A549 (cell line): ENCODE measurements at regions not wholly inside any gene's neighbourhood (a gene's known extent, or its start where the extent isn't known, plus 50 kb on each side); places are given as distances from the start of the nearest gene placed in this dataset.
"Not testable (repeated sequence)": the region's sequence is repeated elsewhere in the genome, so short reads cannot be mapped to it uniquely, and the experiment has no call there.

Source experiments
- BHLHE40 ChIP-seq: IDR thresholded peaks from 2 replicates; pipeline ENCODE4 v1.6.1; 2012; ENCODE audit warnings: low read depth, low read length, inconsistent platforms
- E2F6 ChIP-seq: IDR thresholded peaks from 2 replicates; pipeline ENCODE4 v1.6.1; 2012; ENCODE audit warnings: low read depth, borderline replicate concordance
- EP300 ChIP-seq, 2 experiments: fragments of >200 bp; sonication (Bioruptor Twin); formaldehyde crosslinking; IDR thresholded peaks; 2 replicates in 1 of 2; 3 replicates in 1 of 2; pipeline ENCODE4 v1.6.1; 2016 to 2017
- HDAC2 ChIP-seq: fragments of 200-600 bp; sonication (generic); IDR thresholded peaks from 2 replicates; pipeline ENCODE4 v1.6.1; 2016
- MAFK ChIP-seq: fragments of 450-650 bp; IDR thresholded peaks from 2 replicates; pipeline ENCODE4 v1.6.1; 2014; ENCODE audit not compliant: partially characterized antibody
- POLR2A ChIP-seq: IDR thresholded peaks from 2 replicates; pipeline ENCODE4 v1.6.1; 2012; ENCODE audit warnings: mild to moderate bottlenecking, low read length
- POLR2AphosphoS2 ChIP-seq: conservative IDR thresholded peaks from 2 replicates; pipeline ENCODE4 v1.6.1; 2012; ENCODE audit warnings: low read length, improper control_type of control experiment, inconsistent platforms
- RNF2 ChIP-seq: fragments of 200-600 bp; sonication (generic); IDR thresholded peaks from 2 replicates; pipeline ENCODE4 v1.6.1; 2016; ENCODE audit warnings: low read depth, mild to moderate bottlenecking, antibody characterized with exemption, moderate library complexity, borderline replicate concordance
- TP53 ChIP-seq: fragments of 250-450 bp; sonication (Bioruptor Pico); IDR thresholded peaks from 2 replicates; pipeline ENCODE4 v1.5.0; 2021; ENCODE audit warnings: mild to moderate bottlenecking, moderate library complexity
- USF2 ChIP-seq: fragments of 450-650 bp; IDR thresholded peaks from 2 replicates; pipeline ENCODE4 v1.6.1; 2014; ENCODE audit warnings: antibody characterized with exemption
- TF ChIP-seq, protein P1 (sequence below): IDR thresholded peaks from 2 replicates; pipeline ENCODE4 v1.6.1; 2012
- TF ChIP-seq, protein P2 (sequence below): fragments of >200 bp; sonication (Bioruptor Twin); formaldehyde crosslinking; IDR thresholded peaks from 3 replicates; pipeline ENCODE4 v1.5.1; 2016

DNA sequence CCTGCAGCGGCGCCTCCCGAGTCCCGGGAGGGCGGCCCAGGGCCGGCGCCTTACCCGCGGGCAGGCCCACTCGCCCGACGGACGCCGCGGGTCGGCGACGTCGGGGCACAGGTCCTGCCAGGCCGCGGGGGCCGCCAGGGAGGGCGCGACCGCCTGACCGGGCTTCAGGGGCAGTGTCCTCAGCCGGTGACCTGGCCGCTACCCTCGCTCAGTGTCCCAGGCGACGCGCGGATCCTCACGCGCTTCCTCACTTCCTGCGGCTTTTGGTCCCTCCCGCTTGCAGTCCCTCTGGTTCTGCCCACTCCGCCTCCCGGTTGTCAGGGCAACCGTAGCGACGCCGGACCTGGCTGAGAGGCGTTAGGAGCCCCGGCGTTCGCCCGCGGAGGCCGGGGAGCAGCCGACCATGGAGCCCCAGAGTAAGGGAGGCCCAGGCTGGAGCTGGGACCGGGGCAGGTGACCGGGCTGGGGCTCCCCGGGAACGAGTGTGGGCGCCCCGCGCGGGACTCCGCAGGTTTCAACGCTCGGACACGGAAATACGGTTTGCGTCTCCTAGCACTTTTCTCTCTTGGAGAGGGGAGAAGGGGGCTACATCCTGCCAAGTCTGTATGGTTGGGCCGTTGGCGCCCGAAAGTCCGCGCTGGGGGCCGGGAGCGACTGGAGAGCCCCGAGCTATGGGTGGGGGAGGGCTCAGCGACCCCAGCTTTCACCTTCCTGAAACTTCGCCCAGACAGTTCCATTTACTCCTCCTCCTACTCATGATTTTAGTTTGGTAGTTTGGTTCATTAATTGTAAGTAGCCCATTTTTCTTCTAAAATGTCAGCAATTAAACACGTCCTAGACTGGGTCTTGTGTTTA is 4786.0 kb upstream of the OR11H1 start:
- not testable (repeated sequence) for TF ChIP-seq RNF2; USF2; HDAC2; POLR2A; EP300 (IDR thresholded peaks at IDR 0.05); TP53; E2F6; POLR2AphosphoS2; MAFK; BHLHE40
- TF ChIP-seq, protein P1, sequence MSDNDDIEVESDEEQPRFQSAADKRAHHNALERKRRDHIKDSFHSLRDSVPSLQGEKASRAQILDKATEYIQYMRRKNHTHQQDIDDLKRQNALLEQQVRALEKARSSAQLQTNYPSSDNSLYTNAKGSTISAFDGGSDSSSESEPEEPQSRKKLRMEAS, result not testable (repeated sequence)
- TF ChIP-seq, protein P2, sequence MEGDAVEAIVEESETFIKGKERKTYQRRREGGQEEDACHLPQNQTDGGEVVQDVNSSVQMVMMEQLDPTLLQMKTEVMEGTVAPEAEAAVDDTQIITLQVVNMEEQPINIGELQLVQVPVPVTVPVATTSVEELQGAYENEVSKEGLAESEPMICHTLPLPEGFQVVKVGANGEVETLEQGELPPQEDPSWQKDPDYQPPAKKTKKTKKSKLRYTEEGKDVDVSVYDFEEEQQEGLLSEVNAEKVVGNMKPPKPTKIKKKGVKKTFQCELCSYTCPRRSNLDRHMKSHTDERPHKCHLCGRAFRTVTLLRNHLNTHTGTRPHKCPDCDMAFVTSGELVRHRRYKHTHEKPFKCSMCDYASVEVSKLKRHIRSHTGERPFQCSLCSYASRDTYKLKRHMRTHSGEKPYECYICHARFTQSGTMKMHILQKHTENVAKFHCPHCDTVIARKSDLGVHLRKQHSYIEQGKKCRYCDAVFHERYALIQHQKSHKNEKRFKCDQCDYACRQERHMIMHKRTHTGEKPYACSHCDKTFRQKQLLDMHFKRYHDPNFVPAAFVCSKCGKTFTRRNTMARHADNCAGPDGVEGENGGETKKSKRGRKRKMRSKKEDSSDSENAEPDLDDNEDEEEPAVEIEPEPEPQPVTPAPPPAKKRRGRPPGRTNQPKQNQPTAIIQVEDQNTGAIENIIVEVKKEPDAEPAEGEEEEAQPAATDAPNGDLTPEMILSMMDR, result not testable (repeated sequence)
